NCI-H1436 treated with DMSO at 0.1 percent for 48 hours (cell line): ENCODE measurements at regions not wholly inside any gene's neighbourhood (a gene's known extent, or its start where the extent isn't known, plus 50 kb on each side); places are given as distances from the start of the nearest gene placed in this dataset.

Experiments
- DNase-seq: peaks from one replicate; lab custom pipeline; 2025; lab: John Stamatoyannopoulos, UW

- no peak for DNase-seq
Measured at GRCh38 chr21:16180614-16181013, 450.8 kb downstream of the USP25 start.

DNA sequence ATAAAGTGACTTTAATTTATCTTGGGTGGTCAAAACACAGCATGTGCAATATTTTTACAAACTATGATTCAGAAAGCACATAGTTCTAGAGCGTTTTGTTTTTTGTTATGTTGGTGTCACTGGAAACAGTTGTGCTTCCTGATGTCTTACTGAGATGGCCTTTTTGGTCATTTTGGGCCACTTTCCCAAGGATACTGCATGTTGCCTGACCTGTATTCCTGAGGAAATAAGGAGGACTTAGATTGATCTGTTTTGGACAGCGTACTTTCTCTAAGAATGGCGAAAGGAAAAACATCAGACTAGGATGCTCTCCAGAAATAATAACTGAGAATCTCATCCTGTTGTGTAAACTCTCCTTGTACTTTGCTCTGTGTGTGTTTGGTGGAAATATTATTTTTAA lies 451.2 kb downstream of the USP25 start:
- no peak for DNase-seq

DNA sequence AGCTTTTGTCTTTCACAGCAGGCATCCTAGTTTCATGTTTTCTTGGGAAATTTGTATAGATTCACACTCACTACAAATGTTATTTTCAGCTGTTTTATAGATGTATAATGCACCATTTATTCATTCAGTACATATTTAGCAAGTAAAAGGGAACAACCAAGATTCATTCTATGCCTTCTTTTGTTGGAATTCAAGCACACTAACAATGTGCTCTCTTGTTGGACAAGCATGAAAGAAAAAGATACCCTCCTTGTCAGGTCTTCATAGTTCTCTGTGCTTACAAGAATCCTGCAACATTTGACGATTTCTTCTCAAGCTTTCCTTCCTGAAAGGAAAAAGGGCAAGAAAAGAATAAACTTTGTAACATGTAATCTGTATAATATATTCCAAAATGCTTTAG lies 456.0 kb downstream of the USP25 start:
- no peak for DNase-seq

GRCh38 chr21:16186742-16187141 lies 457.0 kb downstream of the USP25 start:
- DNase-seq = no peak

GRCh38 chr21:16187603-16188301 lies 458.0 kb downstream of the USP25 start:
- no peak for DNase-seq

GRCh38 chr21:16192902-16193301 lies 463.1 kb downstream of the USP25 start:
- no peak for DNase-seq

- DNase-seq = no peak
Measured at GRCh38 chr21:16193496-16194094, 463.8 kb downstream of the USP25 start.

DNA sequence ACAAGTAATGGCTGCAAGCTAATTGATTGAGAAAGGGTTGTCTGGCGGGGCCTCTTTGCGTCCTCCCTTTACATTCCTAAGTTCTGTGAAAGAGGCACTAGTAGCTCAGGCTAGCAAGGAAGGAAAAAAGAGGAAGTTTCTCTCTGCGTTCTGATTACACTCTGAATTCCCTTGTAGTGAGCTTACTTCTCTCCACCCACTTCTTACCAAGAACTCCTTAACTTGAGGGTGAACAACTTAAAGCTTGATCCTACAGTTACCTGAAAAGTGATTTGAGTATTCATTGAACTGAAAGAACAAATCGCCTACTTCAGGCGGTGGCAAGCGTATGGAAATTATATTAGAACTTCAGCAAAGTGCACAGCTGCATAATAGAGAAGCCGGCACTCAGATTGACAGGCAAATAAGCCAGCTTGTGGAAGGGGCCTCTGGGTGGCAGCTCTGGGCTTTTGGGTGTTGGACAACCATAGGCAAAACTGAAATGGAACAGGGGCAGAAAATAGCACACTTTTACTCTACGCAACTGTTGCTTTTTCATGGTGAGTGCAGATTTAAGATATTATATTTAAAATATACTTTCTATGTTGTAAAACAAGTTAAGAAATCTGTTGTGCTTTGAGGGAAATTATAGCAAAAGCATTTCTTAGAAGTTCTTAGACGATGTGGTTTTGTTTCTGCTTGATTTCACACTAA lies 464.5 kb downstream of the USP25 start:
- DNase-seq = no peak

DNA sequence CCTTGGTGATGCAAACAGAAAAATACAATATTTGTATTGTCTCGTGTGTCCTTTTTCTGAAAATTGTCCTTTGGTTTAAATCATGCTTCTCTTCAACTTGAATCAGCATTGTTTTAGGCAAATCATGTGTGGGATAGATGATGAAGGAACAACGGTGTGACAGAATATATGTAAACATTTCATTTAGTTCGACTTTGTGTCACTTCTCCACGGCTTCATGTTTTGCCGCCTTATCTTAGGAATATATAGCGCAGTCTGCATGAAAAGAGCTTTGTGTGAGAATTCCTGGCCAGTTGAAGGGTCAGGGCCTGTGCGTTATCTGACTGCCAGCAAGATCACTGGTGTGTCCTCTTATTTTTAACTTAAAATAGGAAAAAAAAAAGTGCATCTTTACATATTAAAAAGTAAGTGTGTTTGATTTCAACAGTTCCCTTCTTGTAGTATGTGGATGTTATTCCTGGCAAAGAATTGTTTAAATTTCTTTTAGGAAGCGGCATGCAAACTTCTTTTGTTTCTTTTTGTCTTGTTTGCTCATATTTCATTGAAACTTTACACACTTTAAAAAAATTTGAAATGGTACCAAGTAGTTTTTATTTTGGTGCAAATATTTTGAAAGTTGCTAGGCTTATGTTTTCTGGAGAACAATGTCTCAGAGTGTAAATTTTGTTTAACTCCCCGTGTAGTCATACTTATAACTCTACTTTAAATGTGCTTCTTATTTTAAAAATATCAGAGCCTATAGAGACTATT lies 465.2 kb downstream of the USP25 start:
- DNase-seq = no peak

- no peak for DNase-seq
Measured at GRCh38 chr21:16195538-16195910, 465.7 kb downstream of the USP25 start.

DNA sequence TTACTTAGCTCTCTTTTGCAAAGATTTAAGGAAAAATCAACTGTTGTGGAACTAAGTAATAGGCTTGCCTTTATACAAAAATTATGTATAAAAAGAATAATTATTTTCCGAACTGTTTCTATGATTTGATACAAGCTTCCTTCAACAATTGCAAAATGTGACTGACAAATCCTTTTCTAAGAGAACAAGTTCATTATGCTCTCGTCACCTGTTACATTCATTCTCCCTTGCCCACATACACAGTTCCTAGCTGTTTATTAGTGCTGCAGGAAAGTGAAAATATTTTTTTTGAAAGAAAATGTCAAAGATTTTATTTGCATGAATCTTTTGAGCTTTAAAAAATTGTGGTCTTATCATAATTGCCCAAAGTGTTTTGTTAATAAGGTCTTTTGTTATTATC lies 466.2 kb downstream of the USP25 start:
- DNase-seq = no peak

DNA sequence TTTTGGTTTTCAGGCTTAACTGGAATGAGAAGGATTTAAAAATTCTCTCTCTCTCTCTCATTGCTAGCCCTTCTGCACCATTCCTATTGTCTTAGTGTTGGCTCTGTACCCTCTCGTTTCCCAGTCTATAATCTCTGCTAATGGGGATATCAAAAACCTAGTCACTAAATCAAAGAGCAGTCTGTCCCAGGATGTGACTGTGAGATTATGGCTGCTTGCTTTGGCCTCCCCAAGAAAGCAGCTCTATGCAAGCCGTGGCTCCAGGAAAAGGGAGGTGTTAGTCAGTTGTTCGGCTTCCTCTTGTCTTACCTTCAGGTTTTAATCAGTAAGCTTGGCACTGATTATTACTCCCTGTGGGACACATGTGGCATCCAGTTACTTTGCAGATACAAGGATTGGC lies 468.8 kb downstream of the USP25 start:
- no peak for DNase-seq

GRCh38 chr21:16199539-16199938 lies 469.8 kb downstream of the USP25 start:
- DNase-seq = no peak

DNA sequence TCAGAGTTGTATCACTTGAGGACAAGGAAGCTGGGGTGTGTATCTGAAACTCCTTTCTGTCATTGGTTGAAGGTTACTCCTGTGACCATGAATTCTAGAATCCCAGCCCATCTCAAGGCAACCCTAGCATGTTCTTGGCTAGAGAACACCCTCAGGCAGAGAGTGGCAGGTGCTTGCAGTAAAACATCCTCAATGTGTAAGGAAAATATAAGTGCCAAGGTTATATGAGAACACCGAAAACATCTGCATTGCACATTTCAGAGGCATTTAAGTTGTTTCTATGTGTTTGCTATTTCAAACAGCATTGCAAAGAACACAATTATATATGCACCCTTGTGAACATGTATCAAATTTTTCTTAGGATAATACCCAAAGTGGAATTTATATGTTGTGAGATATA lies 471.9 kb downstream of the USP25 start:
- no peak for DNase-seq

GRCh38 chr21:16205527-16205926 lies 475.7 kb downstream of the USP25 start:
- DNase-seq = no peak

- no peak for DNase-seq
Measured at GRCh38 chr21:16211339-16212303, 481.8 kb downstream of the USP25 start.

DNA sequence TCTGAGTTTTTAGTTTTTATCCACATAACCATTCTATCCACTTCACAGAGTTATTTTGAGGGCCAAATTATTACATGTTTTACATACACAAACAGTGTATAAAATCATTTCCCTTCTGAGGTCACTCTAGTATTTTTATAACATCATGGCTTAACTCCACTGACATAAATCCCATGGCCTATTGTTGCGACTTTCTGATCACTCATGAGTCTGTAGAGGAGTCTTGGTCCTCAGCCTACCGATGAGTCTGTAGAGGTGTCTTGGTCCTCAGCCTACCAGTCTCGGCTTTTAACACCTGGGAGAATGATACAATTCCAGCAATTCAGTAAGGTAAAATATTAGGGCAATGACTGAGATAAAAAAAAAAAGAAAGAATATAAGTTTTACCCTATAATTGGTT lies 483.7 kb downstream of the USP25 start:
- no peak for DNase-seq

GRCh38 chr21:16215193-16215592 lies 485.4 kb downstream of the USP25 start:
- DNase-seq = no peak

DNA sequence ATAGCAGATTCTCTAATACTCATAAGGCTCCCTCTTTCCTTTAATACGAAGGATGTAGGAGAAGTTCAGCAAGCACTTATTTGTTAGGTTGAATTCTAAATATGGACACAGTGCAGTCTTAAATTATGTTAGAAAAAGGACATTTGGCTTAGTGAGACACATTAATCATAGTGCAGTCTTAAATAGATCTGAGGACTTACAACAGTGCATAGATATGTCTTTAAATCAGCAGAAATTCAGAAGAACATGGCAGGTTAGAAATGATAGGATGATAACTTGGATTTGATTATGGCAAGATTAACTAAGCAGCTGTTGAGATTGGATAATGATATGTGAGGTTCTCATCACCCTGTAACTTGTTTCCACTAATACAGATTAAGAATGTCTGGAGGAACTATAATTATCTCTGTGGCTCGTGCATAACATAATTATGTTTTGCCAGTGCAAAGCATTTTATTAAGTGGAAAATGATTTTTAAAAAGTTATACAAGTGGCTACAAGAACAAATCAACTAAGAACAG lies 485.9 kb downstream of the USP25 start:
- no peak for DNase-seq

DNA sequence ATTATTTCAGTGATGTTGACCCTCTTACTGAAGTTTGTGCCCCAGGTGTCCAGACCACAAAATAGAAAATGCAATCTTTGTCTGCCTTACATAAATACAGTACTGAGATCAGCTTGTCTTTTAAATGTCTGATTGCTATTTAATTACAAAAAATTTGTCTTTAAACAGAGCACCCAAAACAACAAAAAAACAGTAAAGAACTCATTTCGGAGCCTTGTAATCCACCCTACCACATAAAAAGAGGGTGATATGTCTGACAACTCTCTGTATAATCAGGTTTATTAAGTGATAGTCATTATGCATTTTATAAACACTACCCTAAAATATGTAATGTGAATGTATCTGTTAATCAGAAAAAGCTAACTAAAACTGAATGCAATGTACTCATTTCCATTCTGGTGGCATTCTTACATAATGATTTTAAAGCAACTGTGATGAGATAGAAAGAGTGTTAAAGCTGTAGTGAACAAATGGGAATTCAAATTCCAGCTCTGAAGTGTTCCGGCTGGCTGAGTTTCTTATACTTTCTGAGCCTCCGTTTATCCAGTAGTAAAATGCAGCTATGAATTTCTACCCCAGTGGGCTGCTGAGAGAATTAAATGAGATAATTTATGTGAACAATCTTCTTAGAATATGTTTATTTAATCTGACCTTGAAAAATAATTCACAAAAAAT lies 486.6 kb downstream of the USP25 start:
- no peak for DNase-seq
